SK-N-SH treated with all-trans-retinoic acid at 6 μM for 48 hours (cell line): ENCODE measurements at regions not wholly inside any gene's neighbourhood (a gene's known extent, or its start where the extent isn't known, plus 50 kb on each side); places are given as distances from the start of the nearest gene placed in this dataset.

Source experiments
- ATAC-seq: fragments of 200-7000 bp; cut with Tn5 transposase; 3 replicates; pipeline ENCODE4 v1.9.1; 2020; ENCODE audit warnings: mild to moderate bottlenecking, moderate library complexity
- ARNTL ChIP-seq: fragments of 450-650 bp; formaldehyde crosslinking; IDR thresholded peaks from 2 replicates; pipeline ENCODE4 v1.5.0; 2020; ENCODE audit warnings: low read depth, mild to moderate bottlenecking, moderate library complexity, borderline replicate concordance
- BACH2 ChIP-seq: fragments of 250-450 bp; sonication (Bioruptor Pico); IDR thresholded peaks from 2 replicates; pipeline ENCODE4 v1.9.0; 2021; ENCODE audit warnings: mild to moderate bottlenecking, borderline replicate concordance
- CREB5 ChIP-seq: fragments of 250-450 bp; sonication (Bioruptor Pico); IDR thresholded peaks from 2 replicates; pipeline ENCODE4 v1.5.1; 2020; ENCODE audit warnings: low read depth, mild to moderate bottlenecking, moderate library complexity
- CSRNP3 ChIP-seq: fragments of 250-450 bp; sonication (Bioruptor Pico); IDR thresholded peaks from 2 replicates; pipeline ENCODE4 v1.5.1; 2021; ENCODE audit warnings: mild to moderate bottlenecking, moderate library complexity
- ESRRG ChIP-seq: fragments of 250-450 bp; sonication (Bioruptor Pico); IDR thresholded peaks from 2 replicates; pipeline ENCODE4 v1.6.1; 2021; ENCODE audit warnings: mild to moderate bottlenecking
- GLIS3 ChIP-seq: fragments of 250-450 bp; sonication (Bioruptor Pico); IDR thresholded peaks from 2 replicates; pipeline ENCODE4 v1.5.0; 2020; ENCODE audit warnings: mild to moderate bottlenecking, moderate library complexity
- ISL1 ChIP-seq: fragments of 250-450 bp; sonication (Bioruptor Pico); IDR thresholded peaks from 2 replicates; pipeline ENCODE4 v2.1.2; 2022; ENCODE audit warnings: mild to moderate bottlenecking, moderate library complexity
- OSR1 ChIP-seq: fragments of 250-450 bp; sonication (Bioruptor Pico); IDR thresholded peaks from 2 replicates; pipeline ENCODE4 v1.8.0; 2022; ENCODE audit warnings: moderate library complexity, mild to moderate bottlenecking, inconsistent platforms
- PATZ1 ChIP-seq: fragments of 250-450 bp; sonication (Bioruptor Pico); IDR thresholded peaks from 2 replicates; pipeline ENCODE4 v1.8.0; 2020; ENCODE audit warnings: mild to moderate bottlenecking, moderate library complexity, borderline replicate concordance
- POU6F1 ChIP-seq: fragments of 250-450 bp; sonication (Bioruptor Pico); IDR thresholded peaks from 2 replicates; pipeline ENCODE4 v1.8.0; 2021; ENCODE audit warnings: low read depth, mild to moderate bottlenecking, moderate library complexity, borderline replicate concordance
- PPARA ChIP-seq: fragments of 250-450 bp; sonication (Bioruptor Pico); IDR thresholded peaks from 2 replicates; pipeline ENCODE4 v1.5.0; 2020; ENCODE audit warnings: mild to moderate bottlenecking, borderline replicate concordance
- RARB ChIP-seq: fragments of 250-450 bp; sonication (Bioruptor Pico); IDR thresholded peaks from 2 replicates; pipeline ENCODE4 v1.8.0; 2021; ENCODE audit warnings: mild to moderate bottlenecking, moderate library complexity
- SNAI2 ChIP-seq: fragments of 250-450 bp; sonication (Bioruptor Pico); IDR thresholded peaks from 2 replicates; pipeline ENCODE4 v1.5.0; 2020; ENCODE audit warnings: mild to moderate bottlenecking, moderate library complexity
- TCF4 ChIP-seq: fragments of 250-450 bp; sonication (Bioruptor Pico); IDR thresholded peaks from 2 replicates; pipeline ENCODE4 v1.8.0; 2021; ENCODE audit warnings: mild to moderate bottlenecking, moderate library complexity, borderline replicate concordance
- TOX ChIP-seq: fragments of 250-450 bp; sonication (Bioruptor Pico); IDR thresholded peaks from 2 replicates; pipeline ENCODE4 v1.8.0; 2021; ENCODE audit warnings: mild to moderate bottlenecking, moderate library complexity, borderline replicate concordance
- TSHZ2 ChIP-seq: fragments of 250-450 bp; sonication (Bioruptor Pico); IDR thresholded peaks from 2 replicates; pipeline ENCODE4 v1.5.0; 2020; ENCODE audit warnings: mild to moderate bottlenecking, moderate library complexity
- ZC3H10 ChIP-seq: fragments of 250-450 bp; sonication (Bioruptor Pico); IDR thresholded peaks from 2 replicates; pipeline ENCODE4 v1.5.1; 2021; ENCODE audit warnings: mild to moderate bottlenecking, moderate library complexity
- ZFP3 ChIP-seq: fragments of 250-450 bp; sonication (Bioruptor Pico); IDR thresholded peaks from 2 replicates; pipeline ENCODE4 v1.5.0; 2020; ENCODE audit warnings: mild to moderate bottlenecking, moderate library complexity
- ZFP30 ChIP-seq: fragments of 450-650 bp; formaldehyde crosslinking; IDR thresholded peaks from 2 replicates; pipeline ENCODE4 v1.5.0; 2022; ENCODE audit warnings: mild to moderate bottlenecking, moderate library complexity
- ZNF70 ChIP-seq: fragments of 450-650 bp; formaldehyde crosslinking; IDR thresholded peaks from 2 replicates; pipeline ENCODE4 v1.5.0; 2020; ENCODE audit warnings: mild to moderate bottlenecking, moderate library complexity

- TF ChIP-seq TOX (CRISPR knock-in tag) (no peak), PPARA (CRISPR knock-in tag) (no peak), CREB5 (no peak), ISL1 (CRISPR knock-in tag) (no peak), SNAI2 (CRISPR knock-in tag) (no peak), POU6F1 (CRISPR knock-in tag) (no peak), PATZ1 (CRISPR knock-in tag) (no peak), ESRRG (CRISPR knock-in tag) (no peak), RARB (CRISPR knock-in tag) (no peak), CSRNP3 (CRISPR knock-in tag) (no peak), ZFP3 (CRISPR knock-in tag) (no peak), TCF4 (CRISPR knock-in tag) (no peak), ZNF70 (no peak), OSR1 (CRISPR knock-in tag) (no peak), ZC3H10 (CRISPR knock-in tag) (no peak), ARNTL (CRISPR knock-in tag) (no peak), TSHZ2 (CRISPR knock-in tag) (no peak)
- ATAC-seq: no peak
Observed at GRCh38 chr21:41012425-41012824, 155.5 kb upstream of the BACE2 start.

GRCh38 chr21:41016472-41016871, 151.5 kb upstream of the BACE2 start:
- TF ChIP-seq ISL1 (CRISPR knock-in tag) (no peak), GLIS3 (CRISPR knock-in tag) (no peak), PATZ1 (CRISPR knock-in tag) (no peak), ZC3H10 (CRISPR knock-in tag) (no peak), CREB5 (no peak), POU6F1 (CRISPR knock-in tag) (no peak), ZNF70 (no peak), BACH2 (CRISPR knock-in tag) (no peak), PPARA (CRISPR knock-in tag) (no peak), ZFP30 (no peak), OSR1 (CRISPR knock-in tag) (no peak)
- ATAC-seq: no peak
